Naive thymus-derived CD4-positive, alpha-beta T cell (primary cell): ENCODE measurements at regions not wholly inside any gene's neighbourhood (a gene's known extent, or its start where the extent isn't known, plus 50 kb on each side); places are given as distances from the start of the nearest gene placed in this dataset.

Experiments
- ATAC-seq: fragments of 150-1000 bp; cut with Tn5 transposase; 2 replicates; pipeline ENCODE4 v1.10.0; 2021; ENCODE audit warnings: mild to moderate bottlenecking, moderate library complexity
- CTCF ChIA-PET: fragments of 350-600 bp; sonication (Branson Sonifier 250); formaldehyde crosslinking; loops from one replicate; lab custom pipeline; 2021; ENCODE audit warnings: antibody characterized with exemption; lab: Charles Lee
- POLR2A ChIA-PET: fragments of 350-600 bp; sonication (Branson Sonifier 250); formaldehyde crosslinking; loops from one replicate; lab custom pipeline; 2021; ENCODE audit warnings: antibody characterized with exemption, inconsistent platforms; lab: Charles Lee
- DNase-seq, 9 donors: peaks; one replicate each; pipeline versions ENCODE4 v3.0.0 to v3.0.0-alpha.2; 2020 to 2022; ENCODE audit warnings: mixed read lengths in 1 of 9
- H3K27ac ChIP-seq: one replicate; pipeline ENCODE4 v1.7.0; 2013; ENCODE audit warnings: mild to moderate bottlenecking, low read depth, low read length, moderate library complexity
- H3K27me3 ChIP-seq, 2 donors: one replicate each; pipeline ENCODE4 v1.7.0; 2013; ENCODE audit warnings: low read length in 2 of 2, mild to moderate bottlenecking in 2 of 2, moderate library complexity in 2 of 2; ENCODE audit not compliant: control insufficient read depth in 2 of 2, insufficient read depth in 2 of 2
- H3K36me3 ChIP-seq, 3 experiments: 1 replicate in 2 of 3; 2 replicates in 1 of 3; pipeline ENCODE4 v1.7.0; 2013; ENCODE audit warnings: low read length in 3 of 3, mild to moderate bottlenecking in 3 of 3, moderate library complexity in 1 of 3; ENCODE audit not compliant: insufficient read depth in 3 of 3, control insufficient read depth in 2 of 3
- H3K4me1 ChIP-seq, 2 donors: one replicate each; pipeline ENCODE4 v1.7.0; 2013; ENCODE audit warnings: low read length in 2 of 2, mild to moderate bottlenecking in 2 of 2, moderate library complexity in 1 of 2; ENCODE audit not compliant: control insufficient read depth in 2 of 2, insufficient read depth in 2 of 2
- H3K4me3 ChIP-seq: 2 replicates; pipeline ENCODE4 v1.7.0; 2013; ENCODE audit warnings: mild to moderate bottlenecking, low read length
- H3K9me3 ChIP-seq, 3 experiments: 1 replicate in 2 of 3; 2 replicates in 1 of 3; pipeline ENCODE4 v1.7.0; 2013; ENCODE audit warnings: low read length in 3 of 3; ENCODE audit not compliant: control insufficient read depth in 2 of 3
- H3K27ac Mint-ChIP-seq, 9 donors: one replicate each; pipeline ENCODE4 v1.8.0; 2020 to 2022; ENCODE audit warnings: mixed read lengths in 9 of 9, mild to moderate bottlenecking in 8 of 9, moderate library complexity in 5 of 9, inconsistent platforms in 2 of 9
- H3K27me3 Mint-ChIP-seq, 5 donors: one replicate each; pipeline ENCODE4 v1.8.0; 2021 to 2022; ENCODE audit warnings: mixed read lengths in 5 of 5, mild to moderate bottlenecking in 1 of 5
- H3K36me3 Mint-ChIP-seq, 5 donors: one replicate each; pipeline ENCODE4 v1.8.0; 2020 to 2022; ENCODE audit warnings: mixed read lengths in 5 of 5, mild to moderate bottlenecking in 3 of 5, inconsistent platforms in 1 of 5
- H3K4me1 Mint-ChIP-seq, 7 donors: one replicate each; pipeline ENCODE4 v1.8.0; 2020 to 2022; ENCODE audit warnings: mixed read lengths in 7 of 7, mild to moderate bottlenecking in 3 of 7, inconsistent platforms in 1 of 7
- H3K4me3 Mint-ChIP-seq, 10 donors: one replicate each; pipeline ENCODE4 v1.8.0; 2020 to 2022; ENCODE audit warnings: mild to moderate bottlenecking in 10 of 10, mixed read lengths in 10 of 10, moderate library complexity in 6 of 10, inconsistent platforms in 2 of 10
- H3K9me3 Mint-ChIP-seq, 11 donors: one replicate each; pipeline ENCODE4 v1.8.0; 2020 to 2022; ENCODE audit warnings: mixed read lengths in 11 of 11, mild to moderate bottlenecking in 4 of 11, inconsistent platforms in 1 of 11, moderate library complexity in 1 of 11
- intact Hi-C, 2 donors: fragments of 100-400 bp; cut with micrococcal nuclease; formaldehyde crosslinking; loops; one replicate each; pipeline ENCODE4 v1.15.1; 2023

DNA sequence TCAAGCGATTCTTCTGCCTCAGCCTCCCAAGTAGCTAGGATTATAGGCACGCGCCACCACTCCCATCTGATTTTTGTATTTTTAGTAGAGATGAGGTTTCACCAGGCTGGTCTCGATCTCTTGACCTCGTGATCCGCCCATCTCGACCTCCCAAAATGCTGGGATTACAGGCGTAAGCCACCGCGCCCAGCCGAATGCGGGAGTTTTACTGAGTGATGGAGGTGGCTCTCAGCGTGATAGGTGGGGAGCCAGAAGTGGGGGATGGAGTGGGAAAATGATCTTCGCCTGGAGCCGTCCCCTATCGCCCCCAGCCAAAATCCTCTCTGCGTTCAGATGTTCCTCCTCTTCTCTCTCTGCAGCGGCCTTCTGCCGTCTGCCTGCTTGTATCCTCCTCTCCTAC is 348.4 kb upstream of the NPSR1 start:
- H3K4me1 Mint-ChIP-seq, result no peaks in the 10 kb centered on the region

GRCh38 chr7:34311591-34311990 is 346.4 kb upstream of the NPSR1 start:
- peaks cover 0 to 4% (median 0%) of the 10 kb centered on the region in 5 donors for H3K27me3 Mint-ChIP-seq
- Histone ChIP-seq H3K36me3 (no peaks in the 10 kb centered on the region), H3K4me3 (no peak overlapping the region), H3K9me3 (peaks cover 0 to 6% (median 0%) of the 10 kb centered on the region in 3 experiments), H3K4me1 (no peaks in the 10 kb centered on the region), H3K27ac (no peak overlapping the region), H3K27me3 (no peaks in the 10 kb centered on the region)
- CTCF ChIA-PET, result no interaction called here
- peaks cover 0 to 3% (median 0%) of the 10 kb centered on the region in 5 donors for H3K36me3 Mint-ChIP-seq
- DNase-seq (no peak), ATAC-seq (no peak)
- no peaks in the 10 kb centered on the region for H3K4me1 Mint-ChIP-seq
- intact Hi-C loops, result no loop called here
- no peak overlapping the region for H3K4me3 Mint-ChIP-seq
- no peak overlapping the region for H3K27ac Mint-ChIP-seq
- H3K9me3 Mint-ChIP-seq, result peaks cover 3 to 23% (median 9%) of the 10 kb centered on the region in 11 donors
- POLR2A ChIA-PET, result no interaction called here

More for the DNA sequence above, 348.4 kb upstream of the NPSR1 start:
- Histone ChIP-seq H3K27me3 (no peaks in the 10 kb centered on the region), H3K9me3 (peaks cover 0 to 6% (median 0%) of the 10 kb centered on the region in 3 experiments), H3K27ac (no peak overlapping the region), H3K4me1 (no peaks in the 10 kb centered on the region), H3K4me3 (no peak overlapping the region), H3K36me3 (no peaks in the 10 kb centered on the region)
- no peak overlapping the region for H3K27ac Mint-ChIP-seq
- ChIA-PET POLR2A (no interaction called here), CTCF (no interaction called here)
- intact Hi-C loops, result no loop called here
- ATAC-seq (no peak), DNase-seq (no peak)
- no peak overlapping the region for H3K4me3 Mint-ChIP-seq
- H3K27me3 Mint-ChIP-seq, result peaks cover 0 to 1% (median 0%) of the 10 kb centered on the region in 5 donors
- H3K9me3 Mint-ChIP-seq, result peaks cover 3 to 23% (median 9%) of the 10 kb centered on the region in 11 donors
- peaks cover 0 to 3% (median 0%) of the 10 kb centered on the region in 5 donors for H3K36me3 Mint-ChIP-seq

- Histone ChIP-seq H3K36me3 (no peaks in the 10 kb centered on the region), H3K27me3 (no peaks in the 10 kb centered on the region), H3K4me1 (no peaks in the 10 kb centered on the region), H3K9me3 (peaks cover 0 to 6% (median 0%) of the 10 kb centered on the region in 3 experiments), H3K27ac (no peak overlapping the region), H3K4me3 (no peak overlapping the region)
- Mint-ChIP-seq H3K27me3 (peaks cover 0 to 4% (median 0%) of the 10 kb centered on the region in 5 donors), H3K4me3 (no peak overlapping the region), H3K4me1 (no peaks in the 10 kb centered on the region), H3K9me3 (peaks cover 3 to 23% (median 9%) of the 10 kb centered on the region in 11 donors), H3K27ac (no peak overlapping the region), H3K36me3 (peaks cover 0 to 3% (median 0%) of the 10 kb centered on the region in 5 donors)
- POLR2A ChIA-PET, result no interaction called here
- ATAC-seq, result no peak
- intact Hi-C loops, result no loop called here
- DNase-seq, result no peak
- CTCF ChIA-PET, result no interaction called here
These were observed 345.4 kb upstream of the NPSR1 start for GRCh38 chr7:34312624-34313023.

DNA sequence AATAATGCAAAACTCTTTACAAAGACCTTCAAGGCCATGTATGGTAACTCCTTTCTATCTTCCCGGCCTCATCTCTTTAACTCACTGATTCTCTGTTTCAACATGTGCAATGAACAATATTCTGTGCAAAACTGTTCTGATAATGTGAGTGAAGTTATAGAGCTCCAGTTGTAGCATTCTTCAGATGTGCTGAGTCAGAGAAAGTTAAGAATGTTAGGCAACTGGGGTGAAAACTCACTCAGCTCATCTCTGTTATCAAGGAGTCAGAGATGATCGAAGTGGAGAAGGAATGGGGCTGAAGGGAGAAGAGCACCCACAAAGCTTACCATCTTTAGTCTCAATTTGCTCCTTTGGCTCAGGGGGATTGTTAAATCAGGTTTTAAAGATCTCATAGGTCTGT is 344.7 kb upstream of the NPSR1 start:
- Histone ChIP-seq H3K9me3 (peaks cover 0 to 6% (median 0%) of the 10 kb centered on the region in 3 experiments), H3K27ac (no peak overlapping the region), H3K4me1 (no peaks in the 10 kb centered on the region), H3K4me3 (no peak overlapping the region), H3K36me3 (no peaks in the 10 kb centered on the region), H3K27me3 (no peaks in the 10 kb centered on the region)
- intact Hi-C loops, result no loop called here
- H3K27me3 Mint-ChIP-seq, result peaks cover 0 to 4% (median 0%) of the 10 kb centered on the region in 5 donors
- no peaks in the 10 kb centered on the region for H3K4me1 Mint-ChIP-seq
- DNase-seq (no peak), ATAC-seq (no peak)
- H3K27ac Mint-ChIP-seq, result no peak overlapping the region
- ChIA-PET POLR2A (no interaction called here), CTCF (no interaction called here)
- H3K9me3 Mint-ChIP-seq, result peaks cover 3 to 23% (median 9%) of the 10 kb centered on the region in 11 donors
- H3K36me3 Mint-ChIP-seq, result peaks cover 0 to 3% (median 0%) of the 10 kb centered on the region in 5 donors
- H3K4me3 Mint-ChIP-seq, result no peak overlapping the region

DNA sequence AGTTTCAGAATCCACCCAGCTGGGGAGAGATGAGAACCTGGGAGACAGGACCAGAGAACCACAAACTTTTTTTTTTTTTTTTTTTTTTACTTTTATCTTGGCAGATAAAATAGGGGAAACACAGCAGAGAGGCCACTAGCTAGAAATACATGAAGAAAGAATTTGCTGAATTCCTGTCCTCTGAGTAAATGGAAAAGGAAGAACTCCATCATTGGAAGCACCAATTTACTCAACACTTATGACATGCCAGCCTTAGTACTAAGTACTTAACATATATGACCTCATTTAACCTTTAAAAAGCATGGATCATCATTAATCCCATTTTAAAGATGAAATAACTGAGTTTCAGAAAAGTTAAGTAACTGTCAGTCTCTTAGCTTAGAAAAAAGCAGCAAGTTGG is 343.0 kb upstream of the NPSR1 start:
- no peaks in the 10 kb centered on the region for H3K27me3 ChIP-seq
- POLR2A ChIA-PET, result no interaction called here
- peaks cover 0 to 3% (median 0%) of the 10 kb centered on the region in 5 donors for H3K36me3 Mint-ChIP-seq
- no peak overlapping the region for H3K4me3 ChIP-seq
- peaks cover 0 to 7% (median 4%) of the 10 kb centered on the region in 5 donors for H3K27me3 Mint-ChIP-seq
- H3K27ac ChIP-seq, result no peak overlapping the region
- peaks cover 0 to 6% (median 0%) of the 10 kb centered on the region in 3 experiments for H3K9me3 ChIP-seq
- H3K27ac Mint-ChIP-seq, result no peak overlapping the region
- no peaks in the 10 kb centered on the region for H3K36me3 ChIP-seq
- ATAC-seq (no peak), DNase-seq (no peak)
- intact Hi-C loops, result no loop called here
- H3K9me3 Mint-ChIP-seq, result peaks cover 3 to 23% (median 9%) of the 10 kb centered on the region in 11 donors
- no peak overlapping the region for H3K4me3 Mint-ChIP-seq
- CTCF ChIA-PET, result no interaction called here
- no peaks in the 10 kb centered on the region for H3K4me1 ChIP-seq
- H3K4me1 Mint-ChIP-seq, result no peaks in the 10 kb centered on the region

DNA sequence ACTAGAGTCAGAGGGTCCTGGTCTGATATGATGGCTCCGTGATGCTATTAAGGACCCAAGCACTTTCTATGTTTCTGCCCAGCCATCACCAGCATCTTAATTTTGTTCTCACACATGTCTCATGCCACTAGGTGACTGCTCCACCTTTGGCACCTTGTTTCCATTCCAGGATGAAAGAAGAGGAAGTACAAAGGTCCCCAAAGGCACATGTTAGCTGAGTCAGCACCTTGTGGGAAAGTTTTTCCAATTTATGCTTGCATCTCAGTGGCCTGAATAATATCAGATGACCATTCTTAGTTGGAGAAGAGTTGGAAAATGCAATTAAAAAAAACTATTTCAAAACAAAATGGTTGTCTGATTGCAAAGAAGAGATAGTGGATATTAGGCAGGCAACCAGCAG is 341.0 kb upstream of the NPSR1 start:
- no peaks in the 10 kb centered on the region for H3K4me1 ChIP-seq
- intact Hi-C loops, result no loop called here

DNA sequence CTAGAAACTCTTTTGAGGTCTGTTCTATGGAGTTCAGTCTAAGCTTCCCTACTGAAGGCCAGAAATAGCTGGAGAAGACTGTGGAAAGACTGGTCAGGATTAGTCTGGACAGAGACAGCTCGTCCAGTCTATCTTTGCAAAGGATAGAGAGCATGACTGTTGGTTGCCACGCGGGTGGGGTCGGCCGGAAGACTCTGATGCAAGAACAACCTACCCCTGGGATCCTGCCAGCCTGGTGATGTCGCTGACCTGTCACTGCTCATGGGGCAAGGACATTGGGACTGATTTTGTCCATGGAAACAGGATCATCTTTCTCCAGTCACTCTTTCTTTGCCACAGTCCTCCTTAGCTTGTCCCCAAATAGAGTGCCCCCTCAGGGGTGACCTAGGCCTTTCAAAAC is 337.6 kb upstream of the NPSR1 start:
- H3K36me3 Mint-ChIP-seq, result no peaks in the 10 kb centered on the region
- no peaks in the 10 kb centered on the region for H3K27me3 ChIP-seq
- intact Hi-C loops, result loop anchor here (5.0 to 10.0 kb wide), 4 partner anchors 604 to 1556 kb away; no protein-coding TSS in a partner anchor

More for the DNA sequence above, 341.0 kb upstream of the NPSR1 start:
- CTCF ChIA-PET, result no interaction called here
- H3K4me1 Mint-ChIP-seq, result peaks cover 0 to 9% (median 3%) of the 10 kb centered on the region in 7 donors
- peaks cover 1 to 14% (median 6%) of the 10 kb centered on the region in 11 donors for H3K9me3 Mint-ChIP-seq
- no peak overlapping the region for H3K27ac Mint-ChIP-seq
- H3K27me3 Mint-ChIP-seq, result peaks cover 5 to 20% (median 16%) of the 10 kb centered on the region in 5 donors
- no peaks in the 10 kb centered on the region for H3K36me3 ChIP-seq
- H3K4me3 ChIP-seq, result no peak overlapping the region
- H3K4me3 Mint-ChIP-seq, result no peak overlapping the region
- ATAC-seq (no peak), DNase-seq (no peak)
- H3K27ac ChIP-seq, result no peak overlapping the region
- POLR2A ChIA-PET, result no interaction called here
- no peaks in the 10 kb centered on the region for H3K27me3 ChIP-seq
- H3K9me3 ChIP-seq, result peaks cover 0 to 6% (median 0%) of the 10 kb centered on the region in 3 experiments
- H3K36me3 Mint-ChIP-seq, result no peaks in the 10 kb centered on the region

More for the DNA sequence above, 337.6 kb upstream of the NPSR1 start:
- Histone ChIP-seq H3K4me1 (no peaks in the 10 kb centered on the region), H3K9me3 (no peaks in the 10 kb centered on the region), H3K36me3 (no peaks in the 10 kb centered on the region), H3K27ac (no peak overlapping the region), H3K4me3 (no peak overlapping the region)
- H3K9me3 Mint-ChIP-seq, result peaks cover 0 to 3% (median 0%) of the 10 kb centered on the region in 11 donors
- H3K27me3 Mint-ChIP-seq, result peaks cover 8 to 31% (median 22%) of the 10 kb centered on the region in 5 donors
- H3K4me1 Mint-ChIP-seq, result peaks cover 0 to 9% (median 3%) of the 10 kb centered on the region in 7 donors
- no peak overlapping the region for H3K27ac Mint-ChIP-seq
- DNase-seq, result no peak
- POLR2A ChIA-PET, result no interaction called here
- no peak overlapping the region for H3K4me3 Mint-ChIP-seq
- CTCF ChIA-PET, result interaction anchor here (1.0 to 1.4 kb wide), 2 partner anchors 14 to 36 kb away, joined by 3 to 4 read pairs; no protein-coding TSS in a partner anchor
- no peak for ATAC-seq
